Left ventricle myocardium superior (tissue), 1 donor: ENCODE measurements at regions not wholly inside any gene's neighbourhood (a gene's known extent, or its start where the extent isn't known, plus 50 kb on each side); places are given as distances from the start of the nearest gene placed in this dataset.

Experiments used
- ATAC-seq: fragments of 200-7000 bp; cut with Tn5 transposase; one replicate; pipeline ENCODE4 v1.9.1; 2020; ENCODE audit warnings: mild to moderate bottlenecking, moderate library complexity
- DNase-seq: peaks from one replicate; pipeline ENCODE4 v3.0.0-alpha.2; 2020
- intact Hi-C: fragments of 100-400 bp; cut with micrococcal nuclease; formaldehyde crosslinking; loops from one replicate; pipeline ENCODE4 v1.11.0; 2022
- donor health status: DM: no; HTN: yes; CAD: no; lungs with severe emphysema.

GRCh38 chr7:9876053-9876452, 1097.6 kb upstream of the PHF14 start:
- intact Hi-C loops, result no loop called here
- ATAC-seq (no peak), DNase-seq (no peak)

GRCh38 chr7:9889554-9889953, 1084.1 kb upstream of the PHF14 start:
- no peak for DNase-seq
- intact Hi-C loops, result no loop called here
- no peak for ATAC-seq

GRCh38 chr7:9890092-9890491, 1083.6 kb upstream of the PHF14 start:
- ATAC-seq, result no peak
- intact Hi-C loops, result no loop called here
- no peak for DNase-seq

GRCh38 chr7:9891056-9891455, 1082.6 kb upstream of the PHF14 start:
- ATAC-seq (no peak), DNase-seq (no peak)
- intact Hi-C loops, result no loop called here

GRCh38 chr7:9900339-9900738, 1073.3 kb upstream of the PHF14 start:
- ATAC-seq (no peak), DNase-seq (no peak)
- intact Hi-C loops, result no loop called here

GRCh38 chr7:9921326-9921725, 1052.3 kb upstream of the PHF14 start:
- intact Hi-C loops, result no loop called here
- DNase-seq (no peak), ATAC-seq (no peak)

- no peak for ATAC-seq
- DNase-seq, result no peak
Measured at GRCh38 chr7:9937944-9938631, 1035.6 kb upstream of the PHF14 start.

GRCh38 chr7:9939176-9939575, 1034.5 kb upstream of the PHF14 start:
- intact Hi-C loops, result no loop called here
- ATAC-seq, result no peak

More at GRCh38 chr7:9937944-9938631, 1035.6 kb upstream of the PHF14 start:
- intact Hi-C loops, result no loop called here

GRCh38 chr7:9945131-9945530, 1028.5 kb upstream of the PHF14 start:
- no peak for ATAC-seq

More at GRCh38 chr7:9939176-9939575, 1034.5 kb upstream of the PHF14 start:
- DNase-seq, result no peak

GRCh38 chr7:9945857-9946256, 1027.8 kb upstream of the PHF14 start:
- ATAC-seq (no peak), DNase-seq (no peak)
- intact Hi-C loops, result no loop called here

More at GRCh38 chr7:9945131-9945530, 1028.5 kb upstream of the PHF14 start:
- no peak for DNase-seq
- intact Hi-C loops, result no loop called here

- ATAC-seq, result no peak
- intact Hi-C loops, result no loop called here
- DNase-seq, result no peak
Measured at GRCh38 chr7:9955138-9955537, 1018.5 kb upstream of the PHF14 start.

GRCh38 chr7:9958486-9958885, 1015.2 kb upstream of the PHF14 start:
- DNase-seq (no peak), ATAC-seq (no peak)
- intact Hi-C loops, result no loop called here

- DNase-seq (no peak), ATAC-seq (no peak)
- intact Hi-C loops, result no loop called here
Measured at GRCh38 chr7:9960460-9960859, 1013.2 kb upstream of the PHF14 start.

GRCh38 chr7:9961161-9961922, 1012.3 kb upstream of the PHF14 start:
- intact Hi-C loops, result no loop called here
- ATAC-seq (no peak), DNase-seq (no peak)

GRCh38 chr7:9962742-9963141, 1010.9 kb upstream of the PHF14 start:
- no peak for DNase-seq
- no peak for ATAC-seq
- intact Hi-C loops, result no loop called here

GRCh38 chr7:9978106-9979064, 995.3 kb upstream of the PHF14 start:
- no peak for DNase-seq
- ATAC-seq, result no peak
- intact Hi-C loops, result no loop called here

GRCh38 chr7:9981742-9982349, 991.8 kb upstream of the PHF14 start:
- intact Hi-C loops, result no loop called here
- DNase-seq, result no peak
- ATAC-seq, result no peak

- DNase-seq (no peak), ATAC-seq (no peak)
- intact Hi-C loops, result no loop called here
Measured at GRCh38 chr7:9983048-9983447, 990.6 kb upstream of the PHF14 start.

- intact Hi-C loops, result no loop called here
- DNase-seq, result no peak
- no peak for ATAC-seq
Measured at GRCh38 chr7:10015687-10016086, 958.0 kb upstream of the PHF14 start.
